ENCODE measurements at regions not wholly inside any gene's neighbourhood (a gene's known extent, or its start where the extent isn't known, plus 50 kb on each side); places are given as distances from the start of the nearest gene placed in this dataset.

DNA sequence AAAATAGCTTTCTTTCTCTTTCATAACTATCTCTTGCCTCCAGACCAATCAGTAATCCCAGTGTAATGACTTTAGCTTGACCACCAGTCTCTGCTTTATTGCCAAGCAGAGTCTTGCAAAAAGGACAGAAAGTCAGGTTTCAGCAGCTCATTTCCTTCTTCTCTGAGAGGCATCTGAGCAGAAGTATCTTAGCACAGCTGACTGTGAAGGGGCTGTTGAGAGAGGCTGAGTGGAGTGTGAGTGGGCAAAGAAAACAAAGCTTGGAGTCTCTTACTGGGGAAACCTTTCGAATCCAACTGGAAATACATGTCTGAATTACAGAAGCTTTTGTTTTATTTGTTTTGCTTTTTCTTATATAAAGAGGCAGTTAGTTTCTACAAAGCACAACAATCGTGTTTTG is 170.3 kb upstream of the IGFBP7 start:
- no peak overlapping the region for H4K5ac ChIP-seq (ENCODE audit: insufficient read length, low read depth, low read length)
- Mint-ChIP-seq H3K27ac (no peak overlapping the region), H3K4me3 (no peak overlapping the region), H3K27me3 (ENCODE audit: low read depth) (peaks cover 9% of the 10 kb centered on the region), H3K4me1 (peaks cover 4 to 17% of the 10 kb centered on the region in 2 experiments; a peak in 3 of 4 replicates), H3K9me3 (no peaks in the 10 kb centered on the region), H3K36me3 (ENCODE audit: insufficient read depth in 1 of 3, low read depth in 3 of 3) (no peaks in the 10 kb centered on the region)
- H3K23me2 ChIP-seq (ENCODE audit: insufficient read length, low read depth, low read length, poor library complexity, severe bottlenecking) = no peaks in the 10 kb centered on the region
- H3K27me3 ChIP-seq (ENCODE audit: insufficient read depth, low read length) = no peaks in the 10 kb centered on the region
- H3K14ac ChIP-seq (ENCODE audit: insufficient read depth, low read length) = no peak overlapping the region
- no peak overlapping the region for H3K27ac ChIP-seq (ENCODE audit: insufficient read length, low read depth, low read length)
- no peak overlapping the region for H2BK12ac ChIP-seq (ENCODE audit: insufficient read length, low read depth, low read length)
- no peak for DNase-seq
- H2BK15ac ChIP-seq (ENCODE audit: low read depth, low read length) = no peak overlapping the region; the same call in 1 of the 2 replicates
- H4K20me1 ChIP-seq (ENCODE audit: control insufficient read depth, insufficient read depth, insufficient read length) = no peaks in the 10 kb centered on the region
- no peak overlapping the region for H4K91ac ChIP-seq (ENCODE audit: insufficient read length, low read depth, low read length)
- H3K9ac ChIP-seq (ENCODE audit: extremely low read depth, insufficient read length, low read length) = no peak overlapping the region
- H3K4me1 ChIP-seq (ENCODE audit: insufficient read depth, low read length) = no peaks in the 10 kb centered on the region
- H2BK20ac ChIP-seq (ENCODE audit: low read depth, low read length, poor library complexity, severe bottlenecking) = no peak overlapping the region
- no peak overlapping the region for H3K56ac ChIP-seq (ENCODE audit: insufficient read length, low read depth, low read length)
- TF ChIP-seq, protein P1, sequence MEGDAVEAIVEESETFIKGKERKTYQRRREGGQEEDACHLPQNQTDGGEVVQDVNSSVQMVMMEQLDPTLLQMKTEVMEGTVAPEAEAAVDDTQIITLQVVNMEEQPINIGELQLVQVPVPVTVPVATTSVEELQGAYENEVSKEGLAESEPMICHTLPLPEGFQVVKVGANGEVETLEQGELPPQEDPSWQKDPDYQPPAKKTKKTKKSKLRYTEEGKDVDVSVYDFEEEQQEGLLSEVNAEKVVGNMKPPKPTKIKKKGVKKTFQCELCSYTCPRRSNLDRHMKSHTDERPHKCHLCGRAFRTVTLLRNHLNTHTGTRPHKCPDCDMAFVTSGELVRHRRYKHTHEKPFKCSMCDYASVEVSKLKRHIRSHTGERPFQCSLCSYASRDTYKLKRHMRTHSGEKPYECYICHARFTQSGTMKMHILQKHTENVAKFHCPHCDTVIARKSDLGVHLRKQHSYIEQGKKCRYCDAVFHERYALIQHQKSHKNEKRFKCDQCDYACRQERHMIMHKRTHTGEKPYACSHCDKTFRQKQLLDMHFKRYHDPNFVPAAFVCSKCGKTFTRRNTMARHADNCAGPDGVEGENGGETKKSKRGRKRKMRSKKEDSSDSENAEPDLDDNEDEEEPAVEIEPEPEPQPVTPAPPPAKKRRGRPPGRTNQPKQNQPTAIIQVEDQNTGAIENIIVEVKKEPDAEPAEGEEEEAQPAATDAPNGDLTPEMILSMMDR (conservative IDR thresholded peaks at IDR 0.05) = no peak
- H3K23ac ChIP-seq (ENCODE audit: insufficient read length, low read depth, low read length) = no peak overlapping the region
- H3K4me2 ChIP-seq (ENCODE audit: insufficient read depth, insufficient read length, low read length) = no peak overlapping the region
- no peak overlapping the region for H2AK5ac ChIP-seq (ENCODE audit: insufficient read length, low read length)
- no peaks in the 10 kb centered on the region for H3K9me3 ChIP-seq (ENCODE audit: control insufficient read depth, low read depth, low read length)
- H2BK5ac ChIP-seq (ENCODE audit: insufficient read length, low read length) = no peak overlapping the region
- H4K8ac ChIP-seq (replicated peaks; ENCODE audit: insufficient read length, low read depth, low read length) = no peak overlapping the region
- H3K79me1 ChIP-seq (ENCODE audit: insufficient read depth, low read depth, low read length, poor library complexity, severe bottlenecking) = no peaks in the 10 kb centered on the region
- H2BK120ac ChIP-seq (ENCODE audit: low read depth, low read length, poor library complexity, severe bottlenecking) = no peak overlapping the region
- no CpG with 5 or more reads among the region's 2 CpGs for WGBS (ENCODE audit: extremely low coverage, insufficient read length, low lambda C conversion rate)
- H3K18ac ChIP-seq (ENCODE audit: insufficient read length, low read depth, low read length) = no peak overlapping the region
- H3K4ac ChIP-seq (ENCODE audit: low read depth, low read length) = no peak overlapping the region
- no peaks in the 10 kb centered on the region for H3K79me2 ChIP-seq (ENCODE audit: insufficient read depth, low read length)
- H3T11ph ChIP-seq (ENCODE audit: low read length) = no peak overlapping the region
- no peak overlapping the region for H2AFZ ChIP-seq (ENCODE audit: low read length)
